B cell (primary cell): ENCODE measurements at regions not wholly inside any gene's neighbourhood (a gene's known extent, or its start where the extent isn't known, plus 50 kb on each side); places are given as distances from the start of the nearest gene placed in this dataset.

Source experiments
- ATAC-seq: fragments of 200-7000 bp; cut with Tn5 transposase; one replicate; pipeline ENCODE4 v1.10.0; 2021; ENCODE audit warnings: low read depth, mild to moderate bottlenecking, moderate number of reproducible peaks, moderate library complexity
- CTCF ChIA-PET: fragments of 350-600 bp; sonication (Branson Sonifier 250); formaldehyde crosslinking; loops from one replicate; lab custom pipeline; 2021; ENCODE audit warnings: antibody characterized with exemption, inconsistent platforms; lab: Charles Lee
- POLR2A ChIA-PET: fragments of 350-600 bp; sonication (Branson Sonifier 250); formaldehyde crosslinking; loops from one replicate; lab custom pipeline; 2021; ENCODE audit warnings: antibody characterized with exemption; lab: Charles Lee
- DNase-seq: peaks from one replicate; pipeline ENCODE4 v3.0.0; 2013
- H2AFZ ChIP-seq: 2 replicates; pipeline ENCODE4 v1.6.1; 2012; ENCODE audit warnings: mild to moderate bottlenecking, low read depth, low read length; ENCODE audit not compliant: insufficient read depth, poor library complexity, severe bottlenecking
- H3K27ac ChIP-seq, 2 donors: 1 replicate in 1 of 2; 2 replicates in 1 of 2; pipeline ENCODE4 v1.5.1; 2012 to 2013; ENCODE audit warnings: low read length in 2 of 2, mild to moderate bottlenecking in 2 of 2, moderate library complexity in 1 of 2
- H3K27me3 ChIP-seq, 4 experiments: fragments of 200-600 bp in 1 of 4; sonication (generic) in 1 of 4; replicated peaks in 1 of 4; 1 replicate in 2 of 4; 2 replicates in 2 of 4; pipeline versions ENCODE4 v1.6.1 to v1.7.0; 2013 to 2016; ENCODE audit warnings: low read length in 3 of 4, mild to moderate bottlenecking in 2 of 4, mixed read lengths in 1 of 4, moderate library complexity in 1 of 4; ENCODE audit not compliant: insufficient read depth in 4 of 4, control insufficient read depth in 3 of 4; ENCODE audit errors: control extremely low read depth in 1 of 4
- H3K36me3 ChIP-seq, 2 experiments: replicated peaks in 1 of 2; 1 replicate in 1 of 2; 2 replicates in 1 of 2; pipeline versions ENCODE4 v1.6.1 to v1.7.1; 2013; ENCODE audit warnings: low read length in 1 of 2; ENCODE audit not compliant: insufficient read depth in 2 of 2, control insufficient read depth in 1 of 2; ENCODE audit errors: control extremely low read depth in 1 of 2, extremely low read depth in 1 of 2
- H3K4me1 ChIP-seq, 2 donors: fragments of 200-600 bp in 1 of 2; sonication (generic) in 1 of 2; 1 replicate in 1 of 2; 2 replicates in 1 of 2; pipeline versions ENCODE4 v1.5.1 to v1.6.1; 2013 to 2017; ENCODE audit warnings: low read length in 2 of 2; ENCODE audit not compliant: control insufficient read depth in 2 of 2, insufficient read depth in 2 of 2
- H3K4me2 ChIP-seq: replicated peaks from 2 replicates; pipeline ENCODE3; 2012; ENCODE audit warnings: mild to moderate bottlenecking, low read depth, low read length; ENCODE audit not compliant: poor library complexity, severe bottlenecking
- H3K4me3 ChIP-seq, 5 experiments: fragments of 200-600 bp in 1 of 5; sonication (generic) in 1 of 5; 1 replicate in 3 of 5; 2 replicates in 2 of 5; pipeline versions ENCODE4 v1.5.1 to v1.7.0; 2011 to 2016; ENCODE audit warnings: low read length in 4 of 5, mild to moderate bottlenecking in 4 of 5, low read depth in 2 of 5, control low read depth in 1 of 5, moderate library complexity in 1 of 5; ENCODE audit not compliant: insufficient read depth in 1 of 5; ENCODE audit errors: control extremely low read depth in 1 of 5, extremely low read depth in 1 of 5
- H3K79me2 ChIP-seq: fragments of 200-600 bp; sonication (generic); one replicate; pipeline ENCODE4 v1.6.0; 2016; ENCODE audit warnings: low read length; ENCODE audit not compliant: control insufficient read depth, insufficient read depth
- H3K9ac ChIP-seq: fragments of 200-600 bp; sonication (generic); 2 replicates; pipeline ENCODE4 v1.6.1; 2017; ENCODE audit warnings: mild to moderate bottlenecking, low read length, moderate library complexity
- H3K9me3 ChIP-seq, 3 donors: one replicate each; pipeline versions ENCODE4 v1.6.1 to v1.7.1; 2013; ENCODE audit warnings: low read length in 2 of 3; ENCODE audit not compliant: control insufficient read depth in 2 of 3, insufficient read depth in 1 of 3; ENCODE audit errors: control extremely low read depth in 1 of 3
- H4K20me1 ChIP-seq: 2 replicates; pipeline ENCODE4 v1.6.0; 2012; ENCODE audit warnings: mild to moderate bottlenecking, low read length; ENCODE audit not compliant: insufficient read depth, control insufficient read depth, poor library complexity, severe bottlenecking
- H3K27ac Mint-ChIP-seq: one replicate; pipeline ENCODE4 v1.8.0; 2021; ENCODE audit warnings: mixed read lengths
- H3K27me3 Mint-ChIP-seq: one replicate; pipeline ENCODE4 v1.8.0; 2021; ENCODE audit warnings: mixed read lengths
- H3K4me1 Mint-ChIP-seq: one replicate; pipeline ENCODE4 v1.8.0; 2021; ENCODE audit warnings: mixed read lengths
- H3K4me3 Mint-ChIP-seq: one replicate; pipeline ENCODE4 v1.8.0; 2021; ENCODE audit warnings: mixed read lengths
- H3K9me3 Mint-ChIP-seq: one replicate; pipeline ENCODE4 v1.8.0; 2022; ENCODE audit warnings: mixed read lengths; ENCODE audit not compliant: insufficient read depth
- EZH2 ChIP-seq: IDR thresholded peaks from 2 replicates; pipeline ENCODE4 v1.6.1; 2012; ENCODE audit warnings: borderline replicate concordance, low read depth, mild to moderate bottlenecking, moderate library complexity, low read length; ENCODE audit not compliant: insufficient read depth, poor library complexity, severe bottlenecking
- WGBS: methylation state at CpG from one replicate; pipeline ENCODE4 v1.1.5; 2013; ENCODE audit warnings: missing lambda C conversion rate; ENCODE audit not compliant: insufficient coverage; 5-methylcytosine and 5-hydroxymethylcytosine counted together
- intact Hi-C: fragments of 100-400 bp; cut with micrococcal nuclease; formaldehyde crosslinking; loops from one replicate; pipeline ENCODE4 v1.10.0; 2022
- TF ChIP-seq, protein P1 (sequence below): fragments of 200-600 bp; IDR thresholded peaks from one replicate; pipeline ENCODE4 v1.8.0; 2022; ENCODE audit warnings: antibody characterized with exemption, mild to moderate bottlenecking

DNA sequence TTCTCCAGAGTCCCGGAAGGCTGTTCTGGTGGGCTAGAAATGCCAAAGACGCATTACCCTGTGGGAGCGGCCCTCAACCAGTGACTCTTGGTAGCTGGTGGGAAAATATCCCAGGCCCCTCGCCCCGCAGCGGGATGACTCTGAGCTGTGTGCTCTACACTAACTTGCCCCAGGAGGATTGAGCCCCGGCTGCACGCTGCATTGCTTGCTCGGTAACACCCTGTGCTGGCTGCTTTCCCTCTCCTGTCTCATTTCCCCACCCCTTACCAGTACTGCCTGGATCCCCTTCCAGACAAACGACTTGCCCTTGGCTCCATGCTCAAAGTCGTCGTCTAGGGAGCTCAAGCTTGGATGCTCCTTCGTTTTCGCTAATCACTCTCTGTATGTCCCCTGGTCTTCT, 411.8 kb upstream of the SULF2 start:
- no peak overlapping the region for H2AFZ ChIP-seq
- ChIA-PET CTCF (no interaction called here), POLR2A (no interaction called here)
- Mint-ChIP-seq H3K4me3 (no peak overlapping the region), H3K4me1 (no peaks in the 10 kb centered on the region), H3K27ac (no peak overlapping the region), H3K27me3 (peaks cover 15% of the 10 kb centered on the region), H3K9me3 (no peaks in the 10 kb centered on the region)
- ATAC-seq (no peak), DNase-seq (no peak)
- no peaks in the 10 kb centered on the region for H3K79me2 ChIP-seq
- no peaks in the 10 kb centered on the region for H4K20me1 ChIP-seq
- no peaks in the 10 kb centered on the region for H3K36me3 ChIP-seq
- H3K4me3 ChIP-seq = no peak overlapping the region
- no peak overlapping the region for H3K9ac ChIP-seq
- intact Hi-C loops = no loop called here
- no peak for TF ChIP-seq EZH2
- TF ChIP-seq, protein P1, sequence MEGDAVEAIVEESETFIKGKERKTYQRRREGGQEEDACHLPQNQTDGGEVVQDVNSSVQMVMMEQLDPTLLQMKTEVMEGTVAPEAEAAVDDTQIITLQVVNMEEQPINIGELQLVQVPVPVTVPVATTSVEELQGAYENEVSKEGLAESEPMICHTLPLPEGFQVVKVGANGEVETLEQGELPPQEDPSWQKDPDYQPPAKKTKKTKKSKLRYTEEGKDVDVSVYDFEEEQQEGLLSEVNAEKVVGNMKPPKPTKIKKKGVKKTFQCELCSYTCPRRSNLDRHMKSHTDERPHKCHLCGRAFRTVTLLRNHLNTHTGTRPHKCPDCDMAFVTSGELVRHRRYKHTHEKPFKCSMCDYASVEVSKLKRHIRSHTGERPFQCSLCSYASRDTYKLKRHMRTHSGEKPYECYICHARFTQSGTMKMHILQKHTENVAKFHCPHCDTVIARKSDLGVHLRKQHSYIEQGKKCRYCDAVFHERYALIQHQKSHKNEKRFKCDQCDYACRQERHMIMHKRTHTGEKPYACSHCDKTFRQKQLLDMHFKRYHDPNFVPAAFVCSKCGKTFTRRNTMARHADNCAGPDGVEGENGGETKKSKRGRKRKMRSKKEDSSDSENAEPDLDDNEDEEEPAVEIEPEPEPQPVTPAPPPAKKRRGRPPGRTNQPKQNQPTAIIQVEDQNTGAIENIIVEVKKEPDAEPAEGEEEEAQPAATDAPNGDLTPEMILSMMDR = no peak
- H3K27ac ChIP-seq = no peak overlapping the region
- no peaks in the 10 kb centered on the region for H3K4me1 ChIP-seq
- no peak overlapping the region for H3K4me2 ChIP-seq
- peaks cover 0 to 4% (median 0%) of the 10 kb centered on the region in 3 donors for H3K9me3 ChIP-seq
- 95% methylated on average over 13 of the region's 14 CpGs for WGBS
- peaks cover 0 to 5% (median 1%) of the 10 kb centered on the region in 4 experiments for H3K27me3 ChIP-seq

DNA sequence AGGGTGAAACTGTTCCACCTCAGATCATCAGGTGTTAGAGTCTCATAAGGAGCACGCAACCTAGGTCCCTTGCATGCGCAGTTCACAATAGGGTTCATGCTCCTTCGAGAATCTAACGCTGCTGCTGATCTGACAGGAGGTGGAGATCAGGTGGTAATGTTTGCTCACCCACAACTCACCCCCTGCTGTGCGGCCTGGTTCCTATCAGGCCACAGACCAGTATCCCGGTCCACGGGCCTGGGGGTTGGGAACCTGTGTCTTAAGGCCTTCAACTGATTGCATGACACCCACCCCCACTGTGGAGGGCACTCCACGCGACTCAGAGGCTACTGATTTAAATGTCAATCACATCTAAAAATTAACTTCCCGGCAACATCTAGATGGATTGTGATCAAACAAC, 411.2 kb upstream of the SULF2 start:
- Histone ChIP-seq H3K4me1 (no peaks in the 10 kb centered on the region), H3K9me3 (peaks cover 0 to 4% (median 0%) of the 10 kb centered on the region in 3 donors), H4K20me1 (no peaks in the 10 kb centered on the region), H3K36me3 (no peaks in the 10 kb centered on the region), H2AFZ (no peak overlapping the region), H3K9ac (no peak overlapping the region), H3K27me3 (peaks cover 0 to 6% (median 0%) of the 10 kb centered on the region in 4 experiments), H3K4me2 (no peak overlapping the region), H3K27ac (no peak overlapping the region), H3K79me2 (no peaks in the 10 kb centered on the region), H3K4me3 (no peak overlapping the region)
- no peak overlapping the region for H3K4me3 Mint-ChIP-seq
- H3K27me3 Mint-ChIP-seq = peaks cover 15% of the 10 kb centered on the region
- POLR2A ChIA-PET = no interaction called here
- WGBS = 91% methylated on average over 8 of the region's 10 CpGs
- no peak overlapping the region for H3K27ac Mint-ChIP-seq
- intact Hi-C loops = no loop called here
- CTCF ChIA-PET = no interaction called here
- no peaks in the 10 kb centered on the region for H3K4me1 Mint-ChIP-seq
- H3K9me3 Mint-ChIP-seq = no peaks in the 10 kb centered on the region
- TF ChIP-seq, protein P1 = no peak
- TF ChIP-seq EZH2 = no peak
- ATAC-seq (no peak), DNase-seq (no peak)
